A673 (cell line): ENCODE measurements at regions not wholly inside any gene's neighbourhood (a gene's known extent, or its start where the extent isn't known, plus 50 kb on each side); places are given as distances from the start of the nearest gene placed in this dataset.

Experiments
- BruUV-seq: library from RNA; stranded (reverse); fragments of 400-500 nt; replicated peaks from 2 replicates; lab custom pipeline; 2021; lab: Mats Ljungman, UMichigan
- CTCF ChIA-PET: fragments of 300-600 bp; sonication (Branson Sonifier 250); formaldehyde crosslinking; loops from one replicate; lab custom pipeline; 2022; ENCODE audit warnings: antibody characterized with exemption; lab: Charles Lee
- POLR2A ChIA-PET: fragments of 300-600 bp; sonication (Branson Sonifier 250); formaldehyde crosslinking; loops from one replicate; lab custom pipeline; 2022; ENCODE audit warnings: antibody characterized with exemption; ENCODE audit not compliant: low non-redundant PET; lab: Charles Lee
- DNase-seq: peaks from one replicate; pipeline ENCODE4 v3.0.0-alpha.2; 2015; ENCODE audit warnings: low spot score
- H3K27ac ChIP-seq: fragments of 200-600 bp; sonication (generic); 2 replicates; pipeline ENCODE4 v1.5.1; 2016; ENCODE audit warnings: mixed run types, low read depth, mild to moderate bottlenecking, mixed read lengths, antibody characterized with exemption, low read length; ENCODE audit not compliant: poor library complexity, severe bottlenecking
- H3K27me3 ChIP-seq: fragments of 200-600 bp; sonication (generic); replicated peaks from 2 replicates; pipeline ENCODE4 v1.6.1; 2017; ENCODE audit warnings: mixed run types, low read depth, mild to moderate bottlenecking, mixed read lengths, antibody characterized with exemption, low read length; ENCODE audit not compliant: insufficient read depth, poor library complexity
- H3K36me3 ChIP-seq: fragments of 200-600 bp; sonication (generic); 2 replicates; pipeline ENCODE4 v1.6.1; 2016; ENCODE audit warnings: mixed run types, mild to moderate bottlenecking, mixed read lengths, antibody characterized with exemption, low read length; ENCODE audit not compliant: insufficient read depth, poor library complexity, severe bottlenecking
- H3K4me1 ChIP-seq: fragments of 200-600 bp; sonication (generic); 2 replicates; pipeline ENCODE4 v1.6.1; 2017; ENCODE audit warnings: mixed run types, mild to moderate bottlenecking, mixed read lengths, antibody characterized with exemption, low read length; ENCODE audit not compliant: insufficient read depth, poor library complexity, severe bottlenecking
- H3K4me3 ChIP-seq: fragments of 200-600 bp; sonication (generic); 2 replicates; pipeline ENCODE4 v1.5.1; 2016; ENCODE audit warnings: low read depth, mixed run types, mild to moderate bottlenecking, mixed read lengths, low read length; ENCODE audit not compliant: poor library complexity, severe bottlenecking
- H3K9me3 ChIP-seq: fragments of 200-600 bp; sonication (generic); 2 replicates; pipeline ENCODE4 v1.6.1; 2016; ENCODE audit warnings: mixed run types, low read depth, mild to moderate bottlenecking, mixed read lengths, antibody characterized with exemption, low read length; ENCODE audit not compliant: poor library complexity, severe bottlenecking
- CTCF ChIP-seq: fragments of 300-800, 200-600 bp; sonication (generic); conservative IDR thresholded peaks from 2 replicates; pipeline ENCODE4 v1.5.1; 2017; ENCODE audit warnings: low read depth, mild to moderate bottlenecking, antibody characterized with exemption, low read length, moderate library complexity, mixed read lengths
- EZH2 ChIP-seq: fragments of 200-600 bp; sonication (generic); IDR thresholded peaks from 2 replicates; pipeline ENCODE4 v1.6.1; 2017; ENCODE audit warnings: borderline replicate concordance, low read depth, mild to moderate bottlenecking, mixed read lengths, antibody characterized with exemption, low read length; ENCODE audit not compliant: poor library complexity, severe bottlenecking
- intact Hi-C: fragments of 100-400 bp; cut with micrococcal nuclease; formaldehyde crosslinking; loops from one replicate; pipeline ENCODE4 v1.10.0; 2022; ENCODE audit not compliant: unreplicated experiment

- H3K4me3 ChIP-seq: no peak overlapping the region
- TF ChIP-seq CTCF (no peak), EZH2 (no peak)
- no peak overlapping the region for H3K27ac ChIP-seq
- intact Hi-C loops: no loop called here
- CTCF ChIA-PET: no interaction called here
- no peaks in the 10 kb centered on the region for H3K36me3 ChIP-seq
- no peak for DNase-seq
- H3K27me3 ChIP-seq: no peaks in the 10 kb centered on the region
- no peaks in the 10 kb centered on the region for H3K9me3 ChIP-seq
- no TSS peak for BruUV-seq
- H3K4me1 ChIP-seq: peaks cover 17% of the 10 kb centered on the region
- POLR2A ChIA-PET: no interaction called here
Observed at GRCh38 chr2:149765636-149766035, 178.1 kb upstream of the MMADHC start.

DNA sequence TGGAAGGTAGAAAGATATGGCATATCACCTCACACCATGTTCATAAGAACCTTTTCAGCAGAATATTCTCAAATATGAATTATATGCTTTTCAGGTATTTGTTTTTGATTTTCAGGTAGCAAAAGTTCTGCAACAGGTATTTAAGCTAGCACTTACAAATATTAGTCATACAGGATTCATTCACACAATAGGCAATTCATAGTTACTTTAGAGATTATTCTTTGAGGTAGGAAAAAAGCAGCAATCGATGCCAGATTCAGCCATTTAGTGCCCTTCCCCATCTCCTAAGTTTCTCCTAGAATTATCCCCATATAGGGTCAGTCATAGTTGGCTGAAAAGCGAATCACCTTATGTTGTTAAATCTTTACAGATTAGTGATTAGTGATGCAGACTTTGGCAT, 177.4 kb upstream of the MMADHC start:
- no peaks in the 10 kb centered on the region for H3K27me3 ChIP-seq
- BruUV-seq: no TSS peak
- DNase-seq: no peak
- CTCF ChIA-PET: no interaction called here
- TF ChIP-seq CTCF (no peak), EZH2 (no peak)
- POLR2A ChIA-PET: no interaction called here
- no peak overlapping the region for H3K27ac ChIP-seq
- no peak overlapping the region for H3K4me3 ChIP-seq
- peaks cover 17% of the 10 kb centered on the region for H3K4me1 ChIP-seq
- intact Hi-C loops: no loop called here
- H3K36me3 ChIP-seq: no peaks in the 10 kb centered on the region
- H3K9me3 ChIP-seq: no peaks in the 10 kb centered on the region

DNA sequence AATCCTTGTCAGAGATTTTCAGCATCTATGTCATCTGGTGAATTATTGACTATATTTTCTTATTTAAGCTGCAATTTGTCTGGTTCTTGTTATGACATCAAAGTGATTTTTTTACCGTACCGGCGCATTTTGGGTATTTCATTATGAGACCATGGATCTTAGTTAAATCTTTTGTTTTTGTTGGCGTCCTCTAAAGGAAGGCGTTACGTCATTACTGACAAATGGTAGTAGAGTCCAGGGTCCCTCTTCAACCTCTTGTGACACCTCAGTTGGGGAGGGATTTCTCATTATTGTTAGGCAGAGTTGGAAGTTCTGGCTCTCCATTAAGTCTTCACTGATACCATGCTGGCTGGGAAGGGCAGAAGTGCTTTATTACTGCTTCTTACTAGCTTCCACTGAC, 175.8 kb upstream of the MMADHC start:
- BruUV-seq: no TSS peak
- intact Hi-C loops: no loop called here
- no peaks in the 10 kb centered on the region for H3K27me3 ChIP-seq
- ChIA-PET CTCF (no interaction called here), POLR2A (no interaction called here)
- no peaks in the 10 kb centered on the region for H3K36me3 ChIP-seq
- H3K4me3 ChIP-seq: no peak overlapping the region
- H3K4me1 ChIP-seq: peaks cover 11% of the 10 kb centered on the region
- TF ChIP-seq CTCF (no peak), EZH2 (no peak)
- H3K27ac ChIP-seq: no peak overlapping the region
- no peaks in the 10 kb centered on the region for H3K9me3 ChIP-seq
- no peak for DNase-seq
